ENCODE measurements at regions not wholly inside any gene's neighbourhood (a gene's known extent, or its start where the extent isn't known, plus 50 kb on each side); places are given as distances from the start of the nearest gene placed in this dataset.

DNA sequence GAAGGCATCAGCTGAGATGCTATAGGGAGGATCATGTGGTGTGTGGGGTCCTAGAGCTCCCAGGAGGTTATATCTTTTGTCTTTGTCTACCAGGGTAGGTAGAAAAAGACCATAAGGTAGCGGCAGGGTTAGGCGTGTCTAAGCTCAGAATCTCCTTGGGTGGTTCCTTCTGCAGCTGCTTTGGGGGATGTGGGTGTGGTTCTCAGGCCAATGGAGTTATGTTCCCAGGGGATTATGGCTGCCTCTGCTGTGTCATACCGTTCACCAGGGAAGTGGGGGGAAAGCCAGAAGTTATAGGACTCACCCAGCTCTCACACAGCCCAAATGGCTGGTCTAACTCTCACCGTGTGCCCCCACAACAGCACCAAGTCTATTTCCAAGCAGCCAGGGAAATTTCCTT is 107.4 kb upstream of the ADGRB3 start:
- TF ChIP-seq TAF1 (IDR thresholded peaks at IDR 0.05; ENCODE audit: borderline replicate concordance, insufficient read depth, low read length) (no peak), REST (IDR thresholded peaks at IDR 0.05; ENCODE audit: insufficient read depth in 1 of 2, low read depth in 2 of 2, low read length in 2 of 2) (no peak)
